ENCODE measurements at regions not wholly inside any gene's neighbourhood (a gene's known extent, or its start where the extent isn't known, plus 50 kb on each side); places are given as distances from the start of the nearest gene placed in this dataset.

- TF ChIP-seq POLR2A (IDR thresholded peaks at IDR 0.05) (no peak), CTCF (IDR thresholded peaks at IDR 0.05) (no peak)
Observed at GRCh38 chr3:178088963-178089362, 447.3 kb upstream of the KCNMB2 start.

Data from testis (tissue), 2 donors.